ENCODE measurements at regions not wholly inside any gene's neighbourhood (a gene's known extent, or its start where the extent isn't known, plus 50 kb on each side); places are given as distances from the start of the nearest gene placed in this dataset.
"Not testable (repeated sequence)": the region's sequence is repeated elsewhere in the genome, so short reads cannot be mapped to it uniquely, and the experiment has no call there.

DNA sequence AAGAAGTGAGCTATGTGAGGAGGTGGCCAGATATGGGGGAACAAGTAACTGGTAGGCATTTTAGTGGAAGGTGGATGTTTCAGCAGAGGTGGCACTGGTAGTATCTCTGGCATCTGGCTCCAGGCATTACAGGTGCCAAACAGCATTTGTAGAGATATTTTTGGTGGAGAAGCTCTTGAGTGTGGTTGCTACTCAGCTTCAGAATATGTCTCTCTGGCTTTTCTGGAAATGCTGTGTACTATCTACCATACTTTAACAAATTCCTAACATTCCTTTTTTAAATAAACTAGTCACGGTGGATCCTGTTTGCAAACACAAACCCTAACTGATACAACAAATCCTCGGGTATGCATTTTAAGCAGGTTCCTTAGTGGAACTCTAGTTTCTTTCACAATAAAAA lies 128.0 kb downstream of the BARX2 start:
- DNase-seq (ENCODE audit: low read depth in 1 of 2, low spot score in 1 of 2): no peak

DNA sequence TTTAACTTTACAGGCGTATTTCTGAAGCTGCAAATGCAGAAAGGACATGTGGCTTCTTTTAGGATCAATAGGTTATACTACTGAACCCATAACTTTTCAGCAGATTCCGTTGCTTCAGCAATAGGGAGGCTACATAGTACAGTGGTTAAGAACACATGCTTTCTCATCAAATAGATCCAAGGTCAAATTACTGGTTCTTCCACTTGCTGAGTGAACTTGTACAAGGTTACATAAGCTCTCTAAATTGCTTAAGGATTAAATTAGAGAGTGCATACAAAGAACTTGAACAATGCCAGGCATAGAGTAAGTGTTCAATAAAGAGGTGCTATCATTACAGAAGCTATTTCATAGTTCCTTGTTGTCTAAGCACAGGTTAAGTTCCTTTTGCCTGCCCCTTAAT lies 129.6 kb downstream of the BARX2 start:
- DNase-seq (ENCODE audit: low read depth in 1 of 2, low spot score in 1 of 2): no peak

DNA sequence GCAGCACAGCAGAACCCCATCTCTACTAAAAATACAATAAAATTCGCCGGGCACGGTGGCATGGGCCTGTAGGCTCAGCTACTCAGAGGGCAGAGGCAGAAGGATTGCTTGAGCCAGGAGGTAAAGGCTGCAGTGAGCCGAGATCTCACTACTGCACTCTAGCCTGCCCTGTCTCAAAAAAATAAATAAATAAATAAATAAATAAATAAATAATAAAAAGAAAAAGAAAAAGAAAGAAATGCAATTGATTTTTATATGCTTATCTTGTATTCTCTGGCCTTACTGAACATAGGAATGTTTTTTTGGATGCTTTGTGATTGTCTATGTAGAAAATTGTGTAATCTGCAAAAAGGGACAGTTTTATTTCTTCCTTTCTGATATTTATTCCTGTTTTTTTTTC lies 132.5 kb downstream of the BARX2 start:
- no peak for DNase-seq (ENCODE audit: low read depth in 1 of 2, low spot score in 1 of 2)

- no peak for DNase-seq (ENCODE audit: low read depth in 1 of 2, low spot score in 1 of 2)
These were observed 152.6 kb downstream of the BARX2 start for GRCh38 chr11:129528296-129528695.

GRCh38 chr11:129530154-129530895 lies 154.7 kb downstream of the BARX2 start:
- DNase-seq (ENCODE audit: low read depth in 1 of 2, low spot score in 1 of 2): no peak

DNA sequence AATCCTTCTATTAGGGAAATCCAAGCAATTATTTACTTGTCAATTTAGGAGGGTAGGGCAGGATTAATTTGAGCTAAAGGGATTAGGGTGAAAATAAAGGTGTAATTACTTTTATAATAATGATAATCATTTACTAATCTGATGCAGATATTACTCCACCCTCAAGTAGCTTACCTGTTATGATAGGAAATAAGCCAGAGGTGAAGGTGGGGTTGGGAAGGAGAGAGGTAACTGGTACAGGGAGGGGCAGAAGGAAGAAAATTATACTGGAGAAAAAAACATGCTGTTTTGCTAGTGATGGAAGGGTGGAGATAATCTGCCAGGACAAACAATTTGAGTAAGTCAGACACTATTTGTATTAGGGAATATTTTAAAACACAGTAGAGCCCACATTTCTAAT lies 157.7 kb downstream of the BARX2 start:
- no peak for DNase-seq (ENCODE audit: low read depth in 1 of 2, low spot score in 1 of 2)

DNA sequence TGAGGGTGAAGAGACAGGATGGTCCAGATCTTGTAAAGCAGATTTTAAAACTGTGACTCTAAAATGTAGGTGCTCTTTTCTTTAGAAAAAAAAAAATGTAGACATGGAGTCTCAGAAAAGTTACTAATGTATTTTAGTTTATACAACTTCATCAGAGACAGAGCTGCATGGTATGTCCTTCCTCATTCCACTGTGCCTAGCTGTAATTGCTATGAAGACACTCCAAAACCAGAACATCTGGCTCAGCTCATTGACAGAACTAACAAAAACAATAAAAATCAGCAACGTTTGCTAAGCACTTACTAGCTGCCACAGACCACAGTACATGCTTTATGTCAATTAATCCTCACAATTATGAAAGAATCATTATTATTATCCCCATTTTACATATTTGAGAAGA lies 160.7 kb downstream of the BARX2 start:
- no peak for DNase-seq (ENCODE audit: low read depth in 1 of 2, low spot score in 1 of 2)

GRCh38 chr11:129538323-129538722 lies 162.7 kb downstream of the BARX2 start:
- DNase-seq (ENCODE audit: low read depth in 1 of 2, low spot score in 1 of 2): no peak

- DNase-seq (ENCODE audit: low read depth in 1 of 2, low spot score in 1 of 2): no peak
These were observed 168.1 kb downstream of the BARX2 start for GRCh38 chr11:129543515-129544290.

DNA sequence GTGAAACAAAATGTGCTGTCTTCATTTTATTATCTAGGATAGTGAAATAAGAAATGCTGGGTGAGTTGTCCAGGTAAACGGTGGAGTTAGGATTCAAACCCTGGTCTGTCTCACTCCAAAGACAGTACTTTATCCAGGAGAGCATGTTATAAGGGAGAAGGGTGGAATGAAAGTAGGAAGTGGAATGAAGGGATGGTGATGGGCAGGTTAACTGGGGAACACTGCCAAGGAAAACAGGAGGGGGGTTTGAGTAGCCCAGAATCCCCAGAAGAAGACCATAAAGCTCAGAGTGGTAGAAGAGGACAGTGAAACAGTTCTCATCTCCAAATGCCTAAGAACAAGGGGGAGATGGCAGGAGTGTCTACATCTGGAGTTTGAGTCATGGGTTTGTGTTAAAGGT lies 169.0 kb downstream of the BARX2 start:
- DNase-seq (ENCODE audit: low read depth in 1 of 2, low spot score in 1 of 2): no peak

DNA sequence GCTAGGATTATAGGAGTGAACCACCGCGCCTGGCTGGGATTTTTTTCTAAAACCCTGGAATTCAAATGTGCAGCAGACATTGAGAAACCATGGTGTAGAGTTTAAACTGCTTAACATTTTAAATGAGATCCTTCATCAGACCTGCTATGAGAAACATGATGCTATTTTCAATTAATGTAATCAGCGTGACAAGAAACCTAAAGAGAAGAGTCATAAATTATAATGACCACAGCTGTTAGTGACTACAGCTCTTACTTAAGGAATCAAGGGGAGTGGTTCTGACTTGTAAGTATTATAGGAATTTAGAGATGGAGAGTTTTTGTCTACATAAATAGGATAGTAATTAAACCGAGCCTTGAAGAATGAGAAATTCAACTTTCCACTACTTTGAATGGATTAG lies 170.6 kb downstream of the BARX2 start:
- DNase-seq (ENCODE audit: low read depth in 1 of 2, low spot score in 1 of 2): no peak

GRCh38 chr11:129557421-129557820 lies 181.8 kb downstream of the BARX2 start:
- no peak for DNase-seq (ENCODE audit: low read depth in 1 of 2, low spot score in 1 of 2)

DNA sequence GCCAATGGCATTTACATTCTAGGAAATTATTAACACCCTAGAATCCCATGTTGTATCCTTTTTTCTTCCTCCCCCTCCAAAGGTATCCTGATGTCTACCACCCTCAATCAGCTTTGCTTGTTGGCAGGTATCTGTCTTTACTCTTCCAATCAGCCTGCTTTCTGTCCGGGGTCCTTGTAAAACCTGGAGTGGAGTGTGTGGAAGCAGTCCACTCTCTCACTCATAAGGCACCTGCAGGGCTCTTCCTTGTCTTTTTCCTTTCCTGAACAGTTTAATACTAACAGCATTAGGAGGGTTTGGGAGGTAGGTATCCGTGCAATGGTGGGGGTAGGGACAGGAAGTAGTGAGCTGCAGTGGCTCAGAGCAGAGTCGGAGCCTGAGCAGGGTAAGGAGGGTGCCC lies 193.4 kb downstream of the BARX2 start:
- DNase-seq (ENCODE audit: low read depth in 1 of 2, low spot score in 1 of 2): no peak

GRCh38 chr11:129572667-129573066 lies 197.0 kb downstream of the BARX2 start:
- DNase-seq (ENCODE audit: low read depth in 1 of 2, low spot score in 1 of 2): not testable (repeated sequence)

DNA sequence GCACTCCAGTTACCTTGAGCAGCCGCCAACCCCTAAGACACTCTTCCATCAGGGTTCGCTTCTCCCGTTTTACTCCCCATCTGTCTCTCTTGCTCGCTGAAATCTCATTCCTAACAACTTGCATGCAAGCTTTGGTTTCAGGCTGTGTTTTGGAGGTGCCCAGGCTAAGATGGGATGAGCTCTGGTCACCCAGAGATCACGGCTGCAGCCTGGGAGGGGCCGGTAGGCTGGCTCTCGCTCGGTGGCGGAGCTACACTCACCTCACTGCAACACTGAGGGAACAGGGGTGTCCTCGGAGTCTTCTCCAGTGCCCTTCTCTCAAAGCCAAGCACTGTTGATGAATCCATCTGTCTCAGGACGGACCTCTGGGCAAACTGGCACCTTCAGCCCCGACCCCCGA lies 197.5 kb downstream of the BARX2 start:
- no peak for DNase-seq (ENCODE audit: low read depth in 1 of 2, low spot score in 1 of 2)

DNA sequence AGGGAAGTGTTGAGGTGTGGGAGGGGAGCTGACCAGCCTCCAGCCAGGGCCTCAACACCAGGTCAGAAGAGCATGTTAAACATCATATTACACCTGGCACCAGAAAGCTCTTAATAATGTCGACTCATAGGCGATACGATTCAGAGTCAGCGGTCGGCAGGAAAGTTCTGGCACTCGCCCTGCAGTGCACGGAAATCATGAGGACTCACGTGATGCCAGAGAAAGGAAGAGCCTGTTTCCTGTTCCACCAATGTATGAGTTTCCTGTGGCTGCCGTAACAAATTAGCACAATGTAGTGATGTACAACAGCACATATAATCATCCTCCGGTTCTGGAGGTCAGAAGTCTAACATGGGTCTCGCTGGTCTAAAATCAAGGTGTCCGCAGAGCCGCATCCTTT lies 198.8 kb downstream of the BARX2 start:
- DNase-seq (ENCODE audit: low read depth in 1 of 2, low spot score in 1 of 2): no peak

DNA sequence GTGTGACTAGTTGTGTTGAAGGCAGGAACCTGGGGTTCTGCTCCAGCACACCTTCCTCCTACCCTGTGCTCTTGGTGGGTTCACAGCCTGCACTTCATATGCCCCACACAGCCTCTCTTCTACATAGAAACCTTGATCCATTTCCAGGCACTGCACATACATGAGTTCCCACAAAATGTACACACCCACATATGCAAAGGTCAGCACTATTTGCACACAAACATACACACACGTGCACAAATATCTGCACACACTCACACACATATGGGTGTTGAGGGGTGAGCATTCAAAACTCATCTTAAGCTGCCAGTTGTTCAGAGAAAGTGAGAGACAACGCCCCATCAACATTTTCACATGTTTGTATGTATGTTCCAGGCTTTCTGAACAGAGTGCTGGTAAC lies 201.0 kb downstream of the BARX2 start:
- no peak for DNase-seq (ENCODE audit: low read depth in 1 of 2, low spot score in 1 of 2)

DNA sequence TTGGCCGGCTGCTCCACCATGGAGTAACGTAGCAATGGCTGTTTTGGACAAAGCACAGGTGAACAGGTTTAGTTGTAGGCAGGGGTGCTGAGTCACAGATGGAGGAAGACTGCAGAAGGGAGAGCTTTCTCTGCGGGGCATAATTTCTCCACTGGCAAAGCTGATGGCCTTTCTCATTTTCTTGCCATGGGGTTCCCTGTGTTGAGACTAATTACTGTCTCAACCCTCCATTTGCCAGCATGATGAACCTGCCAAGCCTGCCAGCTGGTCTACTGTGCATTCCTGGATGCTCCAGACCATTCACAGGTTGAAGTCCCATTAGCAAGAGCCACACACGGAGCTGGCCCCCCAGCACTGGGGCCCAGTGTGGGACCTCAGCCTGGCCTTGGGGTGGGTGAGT lies 202.4 kb downstream of the BARX2 start:
- no peak for DNase-seq (ENCODE audit: low read depth in 1 of 2, low spot score in 1 of 2)

DNA sequence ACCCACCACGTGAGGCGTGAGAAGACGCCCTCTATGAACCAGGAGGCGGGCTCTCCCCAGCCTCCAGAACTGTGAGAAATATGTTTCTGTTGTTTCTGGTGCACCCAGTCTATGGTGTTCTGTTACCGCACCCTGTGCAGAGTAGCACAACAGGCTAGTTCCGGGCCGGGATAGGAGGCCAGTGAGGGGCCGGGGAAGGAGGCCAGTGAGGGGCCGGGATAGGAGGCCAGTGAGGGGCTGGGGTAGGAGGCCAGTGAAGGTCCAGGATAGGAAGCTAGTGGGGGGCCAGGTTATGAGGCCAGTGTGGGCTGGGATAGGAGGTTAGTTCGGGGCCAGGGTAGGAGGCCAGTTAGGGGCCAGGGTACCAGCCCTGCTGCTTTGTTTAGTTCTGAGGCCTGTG lies 204.6 kb downstream of the BARX2 start:
- DNase-seq (ENCODE audit: low read depth in 1 of 2, low spot score in 1 of 2): no peak

DNA sequence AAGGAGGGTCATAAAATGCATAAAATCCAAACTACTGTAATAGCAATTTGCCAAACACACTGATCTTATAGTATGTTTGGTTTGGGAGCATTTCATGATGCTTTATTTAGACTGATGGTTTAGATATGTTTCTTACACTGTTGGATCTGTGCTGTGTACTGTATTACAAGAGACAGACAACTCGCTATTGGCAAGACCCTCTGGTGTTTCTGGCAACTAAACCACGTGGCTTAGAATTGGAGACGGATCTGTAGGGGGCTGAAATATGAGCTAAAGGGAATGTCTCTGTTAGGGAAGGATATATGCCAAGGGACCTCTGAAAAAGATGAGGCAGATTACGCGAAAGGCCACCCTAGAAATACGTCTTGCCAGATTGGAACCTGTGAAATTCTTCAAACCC lies 208.7 kb downstream of the BARX2 start:
- no peak for DNase-seq (ENCODE audit: low read depth in 1 of 2, low spot score in 1 of 2)

DNA sequence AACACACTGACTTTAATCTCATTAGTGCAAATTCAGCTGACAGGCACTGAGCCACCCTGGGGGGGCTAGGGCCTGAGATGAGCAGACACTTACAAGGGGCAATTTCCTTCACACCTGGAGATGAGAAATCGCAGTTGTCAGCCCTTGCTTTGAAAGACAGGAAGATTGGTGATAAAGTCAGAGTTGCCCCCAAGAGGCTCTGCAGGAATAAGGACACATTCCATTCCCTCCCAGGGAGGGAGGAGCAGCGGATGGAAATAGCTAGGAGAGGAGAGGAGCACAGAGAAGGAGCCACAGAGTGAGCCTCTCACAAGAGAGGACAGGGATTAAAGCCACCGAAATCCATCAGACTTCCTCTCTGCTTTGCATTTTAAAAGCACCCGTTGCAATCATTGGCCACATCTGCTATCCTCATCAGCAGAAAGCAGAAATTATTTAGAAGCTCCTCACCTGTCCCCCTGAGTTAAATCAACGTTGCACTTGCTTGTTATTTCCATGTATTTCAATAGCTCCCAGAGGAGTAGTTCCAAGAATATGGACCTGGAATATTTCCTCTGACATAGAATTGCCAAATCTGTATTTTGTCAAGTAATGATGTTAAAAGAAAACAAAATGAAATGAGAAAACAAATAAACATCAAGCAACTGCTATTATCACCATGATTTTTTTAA lies 213.7 kb downstream of the BARX2 start:
- no peak for DNase-seq (ENCODE audit: low read depth in 1 of 2, low spot score in 1 of 2)

DNA sequence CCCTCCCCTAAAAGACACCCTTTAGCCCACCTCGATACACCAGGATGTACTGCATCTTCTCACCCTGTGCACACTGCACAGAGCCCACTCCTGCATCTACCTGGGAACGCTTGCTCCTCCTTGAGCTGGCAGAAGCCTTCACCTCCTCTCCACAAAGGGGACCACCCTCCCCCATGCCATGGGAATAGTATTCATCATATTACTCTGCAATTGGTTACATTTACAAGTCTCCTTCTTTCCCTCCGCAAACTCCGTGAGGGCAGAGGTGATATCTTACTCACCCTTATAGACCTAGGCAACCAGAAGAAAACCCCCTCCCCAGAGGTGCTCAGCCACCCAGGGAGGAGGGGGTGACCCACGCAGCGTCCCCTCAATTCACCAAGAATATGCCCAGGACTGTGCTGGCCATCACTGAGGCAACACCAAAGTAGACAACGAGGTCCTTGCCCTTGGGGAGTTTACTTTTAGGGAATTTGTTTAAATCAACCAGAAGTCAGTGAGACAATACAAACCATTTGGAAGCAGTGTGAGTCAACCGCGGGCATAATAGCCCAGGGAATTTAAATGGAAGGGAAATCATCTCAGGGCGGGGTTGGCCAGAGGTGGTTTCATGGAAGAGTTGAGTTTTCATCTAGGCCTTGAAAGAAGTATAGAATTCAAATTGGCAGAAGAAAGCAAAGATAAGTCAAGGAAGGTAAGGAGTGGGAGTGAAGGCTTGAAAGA lies 214.5 kb downstream of the BARX2 start:
- DNase-seq (ENCODE audit: low read depth in 1 of 2, low spot score in 1 of 2): no peak
